HG03571 (cell line): ENCODE measurements at regions not wholly inside any gene's neighbourhood (a gene's known extent, or its start where the extent isn't known, plus 50 kb on each side); places are given as distances from the start of the nearest gene placed in this dataset.
A peak's percentile ranks its signal among the peaks of the same experiment; 100 is the strongest.
"Not testable (repeated sequence)": the region's sequence is repeated elsewhere in the genome, so short reads cannot be mapped to it uniquely, and the experiment has no call there.

Source experiments
- ATAC-seq: cut with Tn5 transposase; IDR thresholded peaks from one replicate; pipeline ENCODE4 v1.9.1; 2021; ENCODE audit not compliant: unreplicated experiment

DNA sequence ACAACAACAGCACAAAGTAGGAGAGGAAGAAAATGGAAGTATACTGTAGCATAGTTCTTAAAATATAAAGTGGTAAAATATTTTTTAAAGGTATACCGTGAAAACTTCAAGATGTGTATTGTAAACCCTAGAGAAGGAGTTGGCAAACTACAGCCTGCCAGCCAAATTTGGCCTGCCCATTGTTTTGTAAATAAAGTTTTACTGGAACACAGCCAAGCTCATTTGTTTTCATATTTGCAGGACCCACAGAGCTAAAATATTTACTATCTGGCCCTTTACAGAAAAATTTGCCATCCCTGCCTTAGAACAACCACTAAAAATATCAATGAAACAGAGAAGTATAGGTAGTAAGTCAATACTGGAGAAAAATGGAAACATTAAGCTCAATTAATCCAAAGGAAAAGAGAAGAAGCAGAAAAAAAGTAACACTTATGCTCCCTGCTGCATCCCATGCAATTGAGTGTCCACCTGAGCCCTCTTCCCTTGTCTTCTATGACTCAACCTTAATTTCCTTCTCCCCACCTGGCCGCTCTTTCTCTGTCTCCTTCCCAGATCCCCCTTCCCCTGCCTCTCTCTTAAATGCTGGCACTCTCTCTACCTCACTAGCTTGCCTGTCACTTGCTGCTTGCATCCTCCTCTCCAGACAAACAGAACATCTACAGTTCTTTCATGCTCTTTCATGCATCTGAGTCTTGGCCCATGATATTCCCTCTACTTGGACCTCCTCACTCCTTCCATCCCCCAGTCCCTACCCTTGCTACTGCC, 50.6 kb upstream of the FER start:
- no peak for ATAC-seq

DNA sequence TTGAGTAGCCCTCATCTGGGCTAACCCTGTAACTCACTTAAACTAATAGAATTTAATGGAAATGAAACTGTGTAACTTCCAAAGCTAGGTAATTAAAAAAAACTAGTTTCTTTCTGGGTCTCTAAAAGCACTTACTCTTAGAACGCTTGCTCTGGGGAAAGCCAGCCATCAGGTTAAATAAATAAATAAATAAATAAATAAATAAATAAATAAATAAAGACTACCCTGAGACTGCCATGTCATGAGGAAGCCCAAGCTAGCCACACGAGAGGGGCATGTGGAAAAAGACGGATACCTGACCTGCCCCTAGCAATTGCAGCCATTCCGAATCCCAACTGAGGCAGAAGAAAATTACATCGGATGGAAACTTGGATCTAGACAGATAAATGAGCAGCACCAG, 51.3 kb upstream of the FER start:
- no peak for ATAC-seq

DNA sequence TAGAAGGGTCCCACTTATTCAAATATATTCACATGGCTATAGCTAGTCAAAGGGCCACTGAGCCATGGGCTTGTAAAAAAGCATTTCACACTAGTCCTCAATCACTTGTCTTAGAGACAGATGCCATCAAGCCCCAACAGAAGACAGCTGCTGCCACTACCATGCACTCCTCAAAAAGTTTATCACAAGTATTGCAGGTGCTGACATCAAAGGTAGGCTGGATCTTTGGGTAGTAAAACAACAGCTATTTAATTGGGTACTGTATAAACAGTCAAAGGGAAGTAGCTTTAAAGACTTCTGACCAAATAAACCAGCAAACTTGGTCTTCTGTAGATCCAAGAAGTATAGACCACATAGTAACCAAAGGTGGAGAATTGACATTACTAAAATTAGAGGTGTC, 59.2 kb upstream of the FER start:
- ATAC-seq: no peak

DNA sequence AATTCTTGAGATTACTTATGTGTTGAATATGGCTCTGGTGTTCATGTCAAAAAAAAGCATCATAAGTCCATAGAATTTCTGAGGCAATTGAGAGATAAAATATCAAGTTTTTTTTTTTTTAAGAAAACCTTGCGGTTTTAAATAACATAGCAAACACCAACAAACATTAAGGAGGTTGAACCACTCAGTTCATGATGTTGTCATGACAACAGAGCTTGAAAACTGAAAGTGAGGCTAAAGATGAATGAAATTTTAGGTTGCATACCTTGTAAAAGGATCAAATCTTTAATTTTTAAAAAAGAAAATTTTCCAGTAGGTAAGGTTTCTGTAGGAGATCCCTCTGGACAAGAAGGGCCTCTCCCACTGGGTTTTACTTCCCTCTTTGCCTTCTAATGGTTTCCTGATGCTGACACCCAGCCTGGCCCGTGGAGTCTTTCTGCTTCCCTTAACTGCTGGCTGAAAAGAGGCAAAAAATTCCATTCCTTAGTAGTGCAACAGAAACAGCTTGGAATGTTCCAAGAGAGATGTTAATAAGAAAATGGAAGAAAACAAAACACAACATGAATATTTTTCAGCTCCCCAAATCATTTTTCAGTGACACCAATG, 60.0 kb upstream of the FER start:
- ATAC-seq: no peak

DNA sequence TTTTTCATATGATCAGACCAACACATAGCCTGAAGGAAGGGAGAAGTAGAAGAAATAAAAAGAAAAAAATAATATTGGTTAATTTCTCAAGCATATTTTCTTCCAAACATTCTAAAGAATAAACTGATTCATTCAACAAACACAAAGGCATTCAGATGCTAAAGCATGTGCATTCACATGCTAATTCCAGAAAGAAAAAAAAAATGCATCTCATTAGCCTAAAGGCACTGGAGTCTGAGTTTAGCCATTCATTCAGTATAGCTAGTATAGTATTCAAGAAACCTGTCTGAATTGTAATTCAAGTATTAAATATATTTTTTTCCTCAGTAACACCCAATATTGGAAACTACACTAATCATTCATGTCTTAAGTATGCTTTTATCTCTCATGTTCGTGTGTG, 61.0 kb upstream of the FER start:
- ATAC-seq: no peak

DNA sequence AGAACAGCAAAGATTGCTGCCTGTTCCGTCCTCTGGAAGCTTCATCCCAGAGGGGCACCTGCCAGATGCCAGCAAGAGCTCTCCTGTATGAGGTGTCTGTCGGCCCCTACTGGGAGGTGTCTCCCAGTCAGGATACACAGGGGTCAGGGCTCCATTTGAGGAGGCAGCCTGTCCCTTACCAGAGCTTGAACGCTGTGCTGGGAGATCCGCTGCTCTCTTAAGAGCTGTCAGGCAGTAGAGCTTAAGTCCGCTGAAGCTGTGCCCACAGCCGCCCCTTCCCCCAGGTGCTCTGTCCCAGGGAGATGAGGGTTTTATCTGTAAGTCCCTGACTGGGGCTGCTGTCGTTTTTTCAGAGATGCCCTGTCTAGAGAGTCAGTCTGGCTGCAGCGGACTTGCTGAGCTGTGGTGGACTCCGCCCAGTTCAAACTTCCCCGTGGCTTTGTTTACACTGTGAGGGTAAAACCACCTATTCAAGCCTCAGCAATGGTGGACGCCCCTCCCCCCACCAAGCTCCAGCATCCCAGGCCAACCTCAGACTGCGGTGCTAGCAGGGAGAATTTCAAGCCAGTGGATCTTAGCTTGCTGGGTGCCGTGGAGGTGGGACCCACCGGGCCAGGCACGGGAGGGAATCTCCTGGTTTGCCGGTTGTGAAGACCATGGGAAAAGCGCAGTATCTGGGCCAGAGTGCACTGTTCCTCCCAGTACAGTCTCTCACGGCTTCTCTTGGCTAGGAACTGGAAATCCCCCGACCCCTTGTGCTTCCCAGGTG, 62.1 kb upstream of the FER start:
- ATAC-seq: not testable (repeated sequence)

DNA sequence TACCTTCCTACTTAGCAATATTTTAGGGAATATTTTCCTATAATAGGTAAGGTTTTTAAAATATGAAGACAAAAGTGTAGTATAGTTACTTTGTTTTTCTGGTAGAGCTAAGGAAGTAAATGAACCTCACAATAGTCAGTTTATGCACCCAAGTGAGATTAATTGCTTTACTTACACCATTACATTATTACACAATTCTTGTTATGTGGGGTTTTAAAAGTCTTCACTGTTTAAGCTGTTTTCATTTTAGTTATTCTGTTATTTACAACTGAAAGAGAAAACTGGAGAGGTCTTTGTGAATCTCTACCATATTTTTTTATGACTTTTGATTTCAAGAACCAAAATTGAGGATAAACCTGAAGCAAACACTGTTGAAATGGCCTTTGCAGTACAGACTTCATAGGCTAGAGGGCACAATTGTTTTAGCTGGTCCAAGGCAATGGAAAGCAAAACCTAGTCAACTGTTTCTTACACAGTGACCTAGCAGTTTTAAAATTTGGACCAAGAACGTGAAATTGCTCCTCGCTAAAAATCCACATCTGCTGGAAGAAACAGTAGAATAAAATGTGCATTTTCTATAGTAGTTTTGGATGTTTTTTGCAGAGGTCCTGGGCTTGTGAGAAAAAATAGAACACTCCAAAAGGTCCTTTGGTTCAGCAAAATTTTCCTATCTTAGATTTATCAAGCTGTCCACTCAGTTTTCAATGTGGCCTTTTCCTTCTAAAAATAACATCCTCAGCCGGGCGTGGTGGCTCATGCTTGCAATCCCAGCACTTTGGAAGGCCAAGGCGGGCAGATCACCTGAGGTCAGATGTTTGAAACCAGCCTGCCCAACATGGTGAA, 66.4 kb upstream of the FER start:
- ATAC-seq: peak; percentile 98

DNA sequence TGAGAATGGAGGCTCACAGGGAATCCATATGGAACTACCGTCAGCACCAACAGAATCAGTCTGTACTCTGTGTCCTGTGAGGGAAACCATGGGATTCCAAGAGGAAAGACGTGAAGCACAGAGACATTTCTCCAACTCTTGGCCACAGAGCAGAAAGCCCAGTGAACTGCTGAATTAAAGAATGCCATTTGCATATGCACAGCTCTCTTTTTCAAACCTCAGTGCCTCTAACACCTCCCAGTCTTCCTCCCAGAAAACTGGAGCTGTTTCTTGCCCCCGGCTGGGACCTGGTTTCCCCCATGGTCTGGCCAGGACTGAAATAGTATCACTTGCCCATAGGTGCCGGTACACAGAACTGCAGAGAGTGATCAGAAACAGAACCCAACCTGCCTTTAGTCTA, 69.6 kb upstream of the FER start:
- no peak for ATAC-seq

DNA sequence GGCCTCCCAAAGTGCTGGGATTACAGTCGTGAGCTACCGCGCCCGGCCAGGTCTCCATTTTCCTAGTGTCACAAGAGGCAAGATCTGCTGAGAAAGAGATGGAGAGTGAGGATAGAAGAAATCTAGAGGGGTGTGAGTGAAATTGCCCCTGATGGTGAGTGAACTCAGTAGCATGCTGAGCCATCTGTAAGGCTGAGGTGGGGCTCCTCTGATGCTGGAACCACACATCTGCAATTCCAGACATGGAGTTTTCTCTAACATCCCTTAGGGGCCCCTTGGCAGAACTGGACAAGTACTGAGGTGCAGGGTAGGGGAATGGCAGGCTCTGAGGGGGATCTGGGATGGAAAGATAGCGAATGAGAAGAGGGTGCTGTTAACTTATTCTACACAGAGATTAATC, 72.0 kb upstream of the FER start:
- no peak for ATAC-seq

DNA sequence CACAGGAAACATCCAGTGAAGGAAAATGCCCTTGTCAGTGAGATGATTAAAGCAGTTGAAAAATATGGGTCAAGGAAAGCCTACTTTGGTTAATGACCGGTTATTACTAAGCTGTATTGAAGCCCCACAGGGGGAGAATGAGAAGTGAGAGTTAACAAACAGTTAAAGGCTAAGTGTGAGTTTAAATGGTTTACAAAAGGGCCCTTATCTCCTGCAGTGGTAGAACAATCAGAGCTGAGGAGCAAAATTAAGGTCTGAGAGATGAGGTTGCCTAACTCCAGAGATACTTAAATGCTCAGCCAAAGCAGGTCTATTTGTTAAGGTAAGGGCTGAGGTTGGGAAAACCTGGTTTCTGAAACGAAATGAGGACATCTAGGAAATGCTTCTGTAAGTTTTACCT, 75.1 kb upstream of the FER start:
- no peak for ATAC-seq

DNA sequence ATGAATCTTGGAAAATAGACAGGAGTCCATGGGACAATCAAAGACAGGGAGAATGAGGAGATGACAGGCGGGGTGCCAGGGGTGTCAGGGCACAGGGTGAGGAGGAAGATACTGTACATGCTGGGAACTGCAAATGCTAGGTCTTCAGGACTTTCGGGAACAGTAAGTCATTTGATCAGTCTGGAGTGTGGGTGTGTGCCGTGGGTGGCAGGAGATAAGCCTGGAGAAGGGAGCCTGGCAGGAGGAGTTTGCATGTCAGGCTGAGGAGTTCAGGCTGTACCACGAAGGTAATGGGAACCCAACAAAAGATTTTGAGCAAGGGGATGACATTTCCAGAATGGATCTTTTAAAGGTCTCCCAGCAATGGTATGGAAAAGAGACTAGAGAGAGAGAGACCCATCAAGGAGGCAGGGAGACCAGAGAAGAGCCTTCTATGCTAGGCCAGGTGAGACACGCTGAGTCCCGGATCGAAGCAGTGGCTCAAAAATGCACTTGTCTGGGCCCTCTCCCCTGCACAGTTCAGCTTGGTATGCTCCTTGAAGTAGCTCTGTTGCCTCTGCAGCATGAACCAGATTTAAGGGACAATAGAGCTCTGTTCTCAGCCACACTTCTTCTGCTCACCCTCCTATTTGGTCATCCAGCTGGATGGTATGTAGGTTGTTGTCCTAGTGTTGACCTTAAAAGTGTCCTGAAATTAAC, 77.0 kb upstream of the FER start:
- no peak for ATAC-seq

DNA sequence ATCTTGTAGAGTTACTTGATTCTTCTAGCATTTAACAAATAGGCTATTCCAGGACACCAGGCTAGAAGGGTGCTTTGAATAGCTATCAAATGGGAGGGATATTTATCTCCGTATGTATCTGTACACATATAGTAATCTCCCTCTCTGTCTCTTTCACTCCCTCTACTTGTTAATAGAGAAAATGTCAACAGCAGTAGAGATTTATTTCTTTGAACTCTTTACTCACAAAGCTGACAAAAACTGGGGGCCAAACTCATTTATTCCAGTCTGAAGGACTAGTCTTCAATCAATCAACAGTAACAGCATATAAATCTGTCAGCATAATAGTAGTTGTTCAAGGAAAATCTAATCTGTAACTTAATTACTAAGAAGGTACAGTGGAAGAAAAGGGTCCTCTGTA, 78.2 kb upstream of the FER start:
- ATAC-seq: no peak

DNA sequence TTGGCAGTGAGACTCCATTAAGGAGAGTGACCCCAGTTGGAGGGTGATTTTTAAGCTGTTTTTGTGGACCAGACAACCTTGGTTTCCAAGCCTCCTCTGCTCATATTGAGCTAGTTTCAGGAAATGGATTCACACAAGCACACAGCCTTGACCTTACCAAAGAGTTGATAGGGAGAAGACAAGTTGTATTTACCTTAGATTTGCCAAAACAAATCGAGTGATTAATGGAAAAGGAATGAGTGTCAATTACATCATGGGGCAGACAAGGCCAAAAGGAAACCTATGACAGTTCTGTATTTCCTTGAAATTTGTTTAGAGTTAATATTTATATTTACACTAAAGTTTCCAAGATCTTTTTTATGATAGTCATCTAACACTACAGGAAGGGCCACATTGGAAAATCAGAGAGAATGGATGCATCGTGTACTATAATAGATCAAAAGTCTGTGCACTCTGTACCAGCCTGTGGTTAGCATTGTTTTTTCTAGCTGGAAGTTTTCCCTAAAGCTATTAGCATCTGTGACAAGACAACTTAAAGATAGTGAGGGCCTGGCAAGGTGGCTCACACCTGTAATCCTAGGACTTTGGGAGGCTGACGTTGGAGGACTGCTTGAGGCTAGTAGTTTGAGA, 86.0 kb upstream of the FER start:
- no peak for ATAC-seq

DNA sequence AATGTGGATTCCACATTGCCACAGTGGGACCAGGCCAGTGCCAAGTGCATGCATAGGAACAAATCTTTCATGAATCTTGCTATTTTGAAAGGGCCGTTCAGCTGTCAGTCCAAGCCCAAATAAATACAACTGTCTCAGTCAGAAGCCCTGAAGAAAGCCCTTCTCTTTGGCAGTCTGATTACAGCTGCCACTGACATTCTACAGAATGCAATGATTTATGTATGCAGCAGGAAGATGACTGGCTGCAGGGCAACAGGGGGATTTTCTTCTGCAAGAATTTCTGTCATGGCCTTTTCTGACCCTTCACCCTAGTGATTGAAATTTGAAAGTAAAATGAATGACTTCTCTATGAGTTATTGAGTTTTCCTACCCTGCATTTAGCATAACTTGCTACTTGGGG, 86.7 kb upstream of the FER start:
- ATAC-seq: no peak

DNA sequence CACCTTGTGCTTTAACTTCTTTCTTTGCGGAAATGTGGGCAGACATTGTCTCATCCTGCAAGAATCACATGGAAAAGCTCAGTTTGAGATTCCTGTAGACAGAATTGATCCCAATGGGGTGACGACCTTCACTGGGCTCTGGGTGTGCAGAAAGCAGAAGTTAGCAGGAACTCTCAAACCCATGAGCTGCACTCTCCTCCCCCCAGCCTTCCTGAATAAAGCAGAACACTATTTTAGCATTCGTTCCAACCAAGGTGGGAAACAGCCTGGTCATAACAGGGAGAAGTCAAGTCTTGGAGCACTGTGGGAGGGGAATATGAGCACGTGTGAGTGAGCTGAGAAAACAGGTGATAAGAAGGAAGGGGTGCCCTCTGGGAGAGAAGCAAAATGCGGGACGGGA, 87.4 kb upstream of the FER start:
- ATAC-seq: no peak

DNA sequence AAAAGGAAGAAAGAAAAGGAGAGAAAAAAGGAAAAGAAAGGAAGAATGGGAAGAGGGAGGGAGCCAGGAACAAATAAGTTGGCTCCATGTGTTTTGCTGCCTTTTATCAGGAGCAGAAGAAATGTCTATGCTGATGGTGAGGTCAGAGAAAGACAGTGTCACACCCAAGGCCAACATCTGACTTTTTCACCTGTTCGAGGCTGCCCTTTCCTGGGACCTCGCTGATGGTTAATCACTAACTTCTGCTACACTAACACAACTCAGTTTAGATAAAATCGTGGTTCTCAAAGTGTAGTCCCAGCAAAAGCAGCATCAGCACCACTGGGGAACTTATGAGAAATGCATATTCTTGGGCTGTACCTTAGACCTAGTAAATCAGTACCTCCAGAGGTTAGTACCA, 88.2 kb upstream of the FER start:
- no peak for ATAC-seq

DNA sequence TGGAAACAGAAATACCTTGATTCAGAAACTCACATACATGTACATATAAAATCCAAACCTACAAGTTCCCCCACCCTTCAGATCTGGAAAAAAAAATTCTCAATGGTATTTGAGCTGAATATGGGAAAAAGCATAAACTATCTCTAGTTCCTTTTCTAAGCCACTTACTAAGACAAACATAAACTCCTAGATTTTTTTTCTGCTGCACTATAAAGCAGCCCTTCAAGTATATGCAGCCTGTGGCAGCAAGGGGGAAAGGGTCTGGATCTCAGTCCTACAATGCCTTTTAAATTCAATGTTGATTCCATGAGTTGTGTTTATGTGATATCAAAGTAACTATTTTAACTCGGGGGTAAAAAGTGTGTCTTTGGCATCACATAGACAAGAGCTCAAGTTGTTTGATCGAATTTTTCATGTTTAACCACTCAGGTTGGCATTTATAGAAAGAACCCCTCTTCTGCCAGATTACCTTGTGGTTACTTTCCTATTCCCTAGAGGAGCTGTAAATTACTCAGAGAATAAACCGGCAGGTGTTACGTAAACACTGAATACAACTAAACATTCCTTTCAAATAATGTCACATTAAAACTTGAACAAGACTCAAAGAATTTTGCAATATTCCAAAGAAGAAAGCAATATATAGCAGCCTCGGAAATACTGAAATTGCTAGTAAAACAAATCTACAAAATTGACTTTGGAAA, 91.8 kb upstream of the FER start:
- ATAC-seq: no peak

DNA sequence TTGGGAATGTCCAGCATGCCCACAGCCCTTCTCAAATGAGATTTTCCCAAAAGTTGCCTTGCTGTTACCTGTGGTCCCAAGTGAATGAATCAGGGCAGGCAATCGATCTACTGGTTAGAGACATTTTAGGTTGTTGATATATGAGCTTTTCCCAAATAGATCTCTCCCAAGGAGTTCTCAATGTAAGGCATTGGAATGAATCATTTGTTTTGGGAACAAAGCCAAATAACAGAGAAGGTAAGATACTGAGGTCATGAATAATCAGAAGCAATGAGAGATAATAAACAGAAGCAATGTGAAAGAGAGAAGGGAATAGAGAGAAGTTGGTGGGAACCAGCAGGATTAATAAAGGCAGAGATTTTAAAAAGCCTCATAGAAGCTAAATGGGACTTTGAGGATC, 93.6 kb upstream of the FER start:
- ATAC-seq: no peak

DNA sequence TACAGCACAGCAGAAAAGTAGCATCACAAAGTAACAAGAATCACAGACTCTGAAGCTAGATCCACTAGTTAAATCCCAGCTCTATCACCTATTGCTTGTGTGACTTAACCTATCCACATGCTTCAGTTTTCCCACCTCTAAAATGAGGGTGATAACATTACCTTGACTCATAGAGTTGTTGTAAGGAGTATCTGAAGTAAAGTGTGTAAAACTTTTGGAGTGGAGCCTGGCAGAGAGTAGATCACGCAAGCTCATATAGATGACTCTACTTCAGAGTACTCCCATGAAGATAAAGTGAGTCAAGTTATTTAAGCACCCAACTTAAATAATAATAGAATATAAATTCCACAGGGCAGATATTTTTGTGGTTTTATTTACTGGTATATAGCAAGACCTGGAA, 94.5 kb upstream of the FER start:
- ATAC-seq: no peak

DNA sequence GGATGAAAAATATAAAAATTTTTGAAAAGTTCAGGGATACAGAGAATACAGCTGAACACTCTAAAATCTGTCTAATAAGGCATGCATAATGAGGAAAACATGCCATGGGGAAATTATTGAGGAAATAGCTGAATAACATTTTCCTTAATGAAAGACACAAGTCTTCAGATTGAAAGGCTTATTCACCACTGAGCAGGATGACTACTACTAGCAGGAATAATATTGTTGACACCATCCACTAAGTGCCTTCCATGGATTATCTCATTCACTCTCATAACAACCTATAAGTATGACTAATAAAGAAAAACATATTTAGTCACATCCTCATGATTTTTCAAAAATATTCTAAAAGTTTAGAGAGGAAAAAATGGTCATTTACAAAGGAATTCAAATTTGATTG, 96.7 kb upstream of the FER start:
- no peak for ATAC-seq
